Endodermal cell (in vitro differentiated cells): ENCODE measurements at regions not wholly inside any gene's neighbourhood (a gene's known extent, or its start where the extent isn't known, plus 50 kb on each side); places are given as distances from the start of the nearest gene placed in this dataset.

Experiments used
- DNase-seq: peaks from one replicate; pipeline ENCODE4 v3.0.0-alpha.2; 2017
- H3K27ac ChIP-seq: 2 replicates; pipeline ENCODE4 v1.5.1; 2013; ENCODE audit warnings: mild to moderate bottlenecking, low read depth, low read length, moderate library complexity
- H3K27me3 ChIP-seq: 2 replicates; pipeline ENCODE4 v1.6.1; 2013; ENCODE audit warnings: mild to moderate bottlenecking, low read length, moderate library complexity; ENCODE audit not compliant: insufficient read depth, control insufficient read depth, poor library complexity, severe bottlenecking
- H3K36me3 ChIP-seq: 2 replicates; pipeline ENCODE4 v1.7.0; 2013; ENCODE audit warnings: mild to moderate bottlenecking, low read length, moderate library complexity; ENCODE audit not compliant: control insufficient read depth, insufficient read depth
- H3K4me1 ChIP-seq: one replicate; pipeline ENCODE4 v1.7.0; 2013; ENCODE audit warnings: low read length; ENCODE audit not compliant: control insufficient read depth, insufficient read depth
- H3K4me3 ChIP-seq: 2 replicates; pipeline ENCODE4 v1.5.1; 2013; ENCODE audit warnings: mild to moderate bottlenecking, low read length, moderate library complexity
- H3K9ac ChIP-seq: 2 replicates; pipeline ENCODE4 v1.6.1; 2013; ENCODE audit warnings: mild to moderate bottlenecking, low read length, moderate library complexity; ENCODE audit not compliant: poor library complexity, severe bottlenecking; ENCODE audit errors: extremely low read depth
- H3K9me3 ChIP-seq: 2 replicates; pipeline ENCODE4 v1.6.1; 2013; ENCODE audit warnings: mild to moderate bottlenecking, low read length, moderate library complexity; ENCODE audit not compliant: control insufficient read depth
- H3K27ac Mint-ChIP-seq: 2 replicates; pipeline ENCODE4 v1.8.0; 2020; ENCODE audit warnings: mixed read lengths
- H3K27me3 Mint-ChIP-seq: 2 replicates; pipeline ENCODE4 v1.8.0; 2021; ENCODE audit warnings: mild to moderate bottlenecking, mixed read lengths; ENCODE audit not compliant: insufficient read depth
- H3K36me3 Mint-ChIP-seq: 2 replicates; pipeline ENCODE4 v1.8.0; 2020; ENCODE audit warnings: low read depth, mixed read lengths
- H3K4me1 Mint-ChIP-seq: 2 replicates; pipeline ENCODE4 v1.8.0; 2020; ENCODE audit warnings: mixed read lengths
- H3K4me3 Mint-ChIP-seq: 2 replicates; pipeline ENCODE4 v1.8.0; 2020; ENCODE audit warnings: mild to moderate bottlenecking, moderate library complexity, mixed read lengths
- H3K9me3 Mint-ChIP-seq: 2 replicates; pipeline ENCODE4 v1.8.0; 2020; ENCODE audit warnings: mild to moderate bottlenecking, mixed read lengths
- WGBS, 2 experiments: methylation state at CpG; one replicate each; pipeline versions ENCODE4 v1.1.5 to v1.1.7; 2013; ENCODE audit warnings: missing lambda C conversion rate in 2 of 2, mixed read lengths in 1 of 2; ENCODE audit not compliant: insufficient coverage in 1 of 2, insufficient read length in 1 of 2; 5-methylcytosine and 5-hydroxymethylcytosine counted together
- TF ChIP-seq, protein P1 (sequence below): fragments of 200-600 bp; sonication (generic); conservative IDR thresholded peaks from 2 replicates; pipeline ENCODE4 v1.5.0; 2021; ENCODE audit warnings: antibody characterized with exemption, mild to moderate bottlenecking

DNA sequence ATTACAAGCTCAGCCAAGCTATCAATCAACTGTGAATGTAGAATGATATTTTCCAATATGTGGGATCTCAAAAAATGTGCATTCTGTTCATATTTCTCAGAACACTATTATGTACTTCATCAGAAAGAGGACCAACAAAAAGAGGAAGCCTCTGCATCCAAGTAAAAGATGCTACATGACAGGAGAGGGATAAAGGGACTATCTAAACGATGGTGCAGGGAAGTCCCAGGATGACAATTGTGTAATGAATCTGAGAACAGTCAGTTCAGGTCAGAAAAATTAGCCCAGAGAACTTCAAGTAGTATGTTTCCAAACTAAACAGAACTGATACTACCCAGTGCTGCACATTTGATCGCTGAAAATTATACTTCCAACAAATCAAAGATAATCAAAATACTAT, 127.0 kb downstream of the ZNF330 start:
- H3K36me3 ChIP-seq, result no peaks in the 10 kb centered on the region
- TF ChIP-seq, protein P1, sequence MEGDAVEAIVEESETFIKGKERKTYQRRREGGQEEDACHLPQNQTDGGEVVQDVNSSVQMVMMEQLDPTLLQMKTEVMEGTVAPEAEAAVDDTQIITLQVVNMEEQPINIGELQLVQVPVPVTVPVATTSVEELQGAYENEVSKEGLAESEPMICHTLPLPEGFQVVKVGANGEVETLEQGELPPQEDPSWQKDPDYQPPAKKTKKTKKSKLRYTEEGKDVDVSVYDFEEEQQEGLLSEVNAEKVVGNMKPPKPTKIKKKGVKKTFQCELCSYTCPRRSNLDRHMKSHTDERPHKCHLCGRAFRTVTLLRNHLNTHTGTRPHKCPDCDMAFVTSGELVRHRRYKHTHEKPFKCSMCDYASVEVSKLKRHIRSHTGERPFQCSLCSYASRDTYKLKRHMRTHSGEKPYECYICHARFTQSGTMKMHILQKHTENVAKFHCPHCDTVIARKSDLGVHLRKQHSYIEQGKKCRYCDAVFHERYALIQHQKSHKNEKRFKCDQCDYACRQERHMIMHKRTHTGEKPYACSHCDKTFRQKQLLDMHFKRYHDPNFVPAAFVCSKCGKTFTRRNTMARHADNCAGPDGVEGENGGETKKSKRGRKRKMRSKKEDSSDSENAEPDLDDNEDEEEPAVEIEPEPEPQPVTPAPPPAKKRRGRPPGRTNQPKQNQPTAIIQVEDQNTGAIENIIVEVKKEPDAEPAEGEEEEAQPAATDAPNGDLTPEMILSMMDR, result no peak
- H3K4me1 Mint-ChIP-seq, result peaks cover 3% of the 10 kb centered on the region
- H3K27me3 ChIP-seq, result no peaks in the 10 kb centered on the region
- no peak overlapping the region for H3K4me3 Mint-ChIP-seq
- no peak overlapping the region for H3K4me3 ChIP-seq
- H3K9ac ChIP-seq, result no peak overlapping the region
- no peak for DNase-seq
- H3K4me1 ChIP-seq, result no peaks in the 10 kb centered on the region
- H3K9me3 ChIP-seq, result no peaks in the 10 kb centered on the region
- peaks cover 3% of the 10 kb centered on the region for H3K27me3 Mint-ChIP-seq
- H3K27ac ChIP-seq, result no peak overlapping the region
- H3K9me3 Mint-ChIP-seq, result no peaks in the 10 kb centered on the region
- H3K27ac Mint-ChIP-seq, result no peak overlapping the region
- no peaks in the 10 kb centered on the region for H3K36me3 Mint-ChIP-seq
- 95 to 100% methylated on average over 1 to 2 of the region's 2 CpGs for WGBS, 2 experiments

DNA sequence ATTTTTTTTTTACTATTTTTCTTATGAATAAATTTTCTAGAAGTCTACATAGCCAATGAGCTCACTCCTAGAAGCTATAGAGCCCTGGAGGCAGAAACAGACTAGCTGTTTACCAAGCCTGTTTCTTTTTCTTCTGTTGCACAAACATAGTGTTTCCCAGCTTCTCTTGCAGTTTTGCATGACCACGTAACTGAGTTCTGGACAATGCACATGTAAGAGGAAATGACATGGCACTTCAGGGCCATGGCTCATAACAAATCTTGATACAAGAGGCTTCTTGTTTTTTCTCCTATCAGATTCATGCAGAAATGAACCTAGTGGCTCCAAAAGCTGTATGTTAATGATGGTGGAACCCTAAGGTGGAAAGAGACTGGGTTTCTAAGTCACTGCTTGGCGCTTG, 127.4 kb downstream of the ZNF330 start:
- no peak overlapping the region for H3K4me3 ChIP-seq
- Mint-ChIP-seq H3K27ac (no peak overlapping the region), H3K4me1 (peaks cover 8% of the 10 kb centered on the region), H3K9me3 (no peaks in the 10 kb centered on the region), H3K4me3 (no peak overlapping the region), H3K27me3 (peaks cover 3% of the 10 kb centered on the region), H3K36me3 (no peaks in the 10 kb centered on the region)
- no peaks in the 10 kb centered on the region for H3K9me3 ChIP-seq
- no peaks in the 10 kb centered on the region for H3K27me3 ChIP-seq
- H3K27ac ChIP-seq, result no peak overlapping the region
- no peak overlapping the region for H3K9ac ChIP-seq
- TF ChIP-seq, protein P1, result no peak
- 96% methylated on average over 2 of the region's 2 CpGs; no CpG with 5 or more reads in 1 of the 2 experiments for WGBS, 2 experiments
- no peak for DNase-seq
- no peaks in the 10 kb centered on the region for H3K4me1 ChIP-seq
- H3K36me3 ChIP-seq, result no peaks in the 10 kb centered on the region

DNA sequence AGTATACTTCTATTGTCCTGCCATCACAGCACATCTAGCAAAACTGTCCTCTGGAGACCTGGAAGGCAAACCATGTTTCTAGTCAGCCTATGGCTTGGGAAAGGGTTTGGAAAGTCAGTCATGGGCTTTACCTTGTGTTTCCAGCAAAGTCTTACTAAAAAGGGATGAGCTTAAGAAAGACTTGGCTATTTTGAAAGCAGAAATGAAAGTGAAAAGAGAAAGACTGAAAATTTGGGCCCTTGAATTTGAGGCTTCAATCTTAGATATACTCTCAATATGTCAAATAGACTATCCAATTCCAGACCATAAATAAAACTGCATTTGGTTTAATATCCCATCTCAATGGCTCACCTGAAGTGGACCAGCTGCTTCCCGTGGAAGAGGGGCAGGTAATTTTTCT, 127.9 kb downstream of the ZNF330 start:
- 87% methylated on average over 1 of the region's 1 CpG; no CpG with 5 or more reads in 1 of the 2 experiments for WGBS, 2 experiments
- H3K27me3 Mint-ChIP-seq, result peaks cover 3% of the 10 kb centered on the region

More for the DNA sequence above, 127.9 kb downstream of the ZNF330 start:
- no peaks in the 10 kb centered on the region for H3K4me1 ChIP-seq
- TF ChIP-seq, protein P1, result no peak
- no peak overlapping the region for H3K27ac Mint-ChIP-seq
- DNase-seq, result no peak
- H3K4me1 Mint-ChIP-seq, result peaks cover 12% of the 10 kb centered on the region
- no peaks in the 10 kb centered on the region for H3K36me3 Mint-ChIP-seq
- no peaks in the 10 kb centered on the region for H3K27me3 ChIP-seq
- H3K9ac ChIP-seq, result no peak overlapping the region
- no peaks in the 10 kb centered on the region for H3K36me3 ChIP-seq
- no peak overlapping the region for H3K4me3 Mint-ChIP-seq
- H3K9me3 Mint-ChIP-seq, result no peaks in the 10 kb centered on the region
- H3K27ac ChIP-seq, result no peak overlapping the region
- H3K9me3 ChIP-seq, result no peaks in the 10 kb centered on the region
- no peak overlapping the region for H3K4me3 ChIP-seq
